DND-41 (cell line): ENCODE measurements at regions not wholly inside any gene's neighbourhood (a gene's known extent, or its start where the extent isn't known, plus 50 kb on each side); places are given as distances from the start of the nearest gene placed in this dataset.

ENCODE experiments used
- EZH2 ChIP-seq: IDR thresholded peaks from 3 replicates; pipeline ENCODE4 v1.6.1; 2012; ENCODE audit warnings: borderline replicate concordance, low read depth, mild to moderate bottlenecking, moderate library complexity, low read length, inconsistent platforms; ENCODE audit not compliant: severe bottlenecking
- TF ChIP-seq, protein P1 (sequence below): IDR thresholded peaks from 2 replicates; pipeline ENCODE4 v1.5.1; 2012; ENCODE audit warnings: borderline replicate concordance, low read length, moderate library complexity, mild to moderate bottlenecking; ENCODE audit not compliant: poor library complexity, severe bottlenecking; ENCODE audit errors: extremely low read depth

- TF ChIP-seq, protein P1, sequence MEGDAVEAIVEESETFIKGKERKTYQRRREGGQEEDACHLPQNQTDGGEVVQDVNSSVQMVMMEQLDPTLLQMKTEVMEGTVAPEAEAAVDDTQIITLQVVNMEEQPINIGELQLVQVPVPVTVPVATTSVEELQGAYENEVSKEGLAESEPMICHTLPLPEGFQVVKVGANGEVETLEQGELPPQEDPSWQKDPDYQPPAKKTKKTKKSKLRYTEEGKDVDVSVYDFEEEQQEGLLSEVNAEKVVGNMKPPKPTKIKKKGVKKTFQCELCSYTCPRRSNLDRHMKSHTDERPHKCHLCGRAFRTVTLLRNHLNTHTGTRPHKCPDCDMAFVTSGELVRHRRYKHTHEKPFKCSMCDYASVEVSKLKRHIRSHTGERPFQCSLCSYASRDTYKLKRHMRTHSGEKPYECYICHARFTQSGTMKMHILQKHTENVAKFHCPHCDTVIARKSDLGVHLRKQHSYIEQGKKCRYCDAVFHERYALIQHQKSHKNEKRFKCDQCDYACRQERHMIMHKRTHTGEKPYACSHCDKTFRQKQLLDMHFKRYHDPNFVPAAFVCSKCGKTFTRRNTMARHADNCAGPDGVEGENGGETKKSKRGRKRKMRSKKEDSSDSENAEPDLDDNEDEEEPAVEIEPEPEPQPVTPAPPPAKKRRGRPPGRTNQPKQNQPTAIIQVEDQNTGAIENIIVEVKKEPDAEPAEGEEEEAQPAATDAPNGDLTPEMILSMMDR, result no peak
- TF ChIP-seq EZH2, result no peak
Observed at GRCh38 chr7:36079446-36080025, 73.5 kb upstream of the EEPD1 start.
